Thyroid gland (tissue), 4 donors: ENCODE measurements at regions not wholly inside any gene's neighbourhood (a gene's known extent, or its start where the extent isn't known, plus 50 kb on each side); places are given as distances from the start of the nearest gene placed in this dataset.

Source experiments
- DNase-seq, 2 donors: peaks; one replicate each; pipeline ENCODE4 v3.0.0-alpha.2; 2019
- H3K27ac ChIP-seq, 3 donors: fragments of 200-600 bp; sonication (generic); 1 replicate in 2 of 3; 2 replicates in 1 of 3; pipeline ENCODE4 v1.5.1; 2016 to 2019; ENCODE audit warnings: mild to moderate bottlenecking in 1 of 3, moderate library complexity in 1 of 3
- H3K27me3 ChIP-seq: fragments of 200-600 bp; sonication (generic); one replicate; pipeline ENCODE4 v1.5.1; 2019
- H3K36me3 ChIP-seq, 2 donors: fragments of 200-600 bp; sonication (generic); one replicate each; pipeline ENCODE4 v1.5.1; 2016 to 2019
- H3K4me1 ChIP-seq, 2 donors: fragments of 200-600 bp; sonication (generic); one replicate each; pipeline ENCODE4 v1.5.1; 2017 to 2019
- H3K4me3 ChIP-seq, 3 donors: fragments of 200-600 bp; sonication (generic); replicated peaks in 1 of 3; 1 replicate in 2 of 3; 2 replicates in 1 of 3; pipeline ENCODE4 v1.5.1; 2016; ENCODE audit warnings: mild to moderate bottlenecking in 1 of 3
- H3K9me3 ChIP-seq: fragments of 200-600 bp; sonication (generic); one replicate; pipeline ENCODE4 v1.5.1; 2017
- POLR2A ChIP-seq, 2 donors: fragments of 450-650 bp; IDR thresholded peaks; one replicate each; pipeline ENCODE4 v1.6.1; 2017; ENCODE audit warnings: antibody characterized with exemption in 2 of 2, mild to moderate bottlenecking in 2 of 2, moderate library complexity in 1 of 2
- WGBS, 2 donors: methylation state at CpG; one replicate each; pipeline ENCODE4 v1.1.5; 2017; 5-methylcytosine and 5-hydroxymethylcytosine counted together
- intact Hi-C: fragments of 100-400 bp; cut with DNase I; formaldehyde crosslinking; loops from one replicate; pipeline ENCODE4 v1.15.1; 2023
- TF ChIP-seq, protein P1 (sequence below), 6 experiments: fragments of 200-600 bp in 3 of 6; fragments of 450-650 bp in 3 of 6; sonication (generic) in 3 of 6; IDR thresholded peaks; one replicate each; pipeline ENCODE4 v1.5.1; 2016 to 2019; ENCODE audit warnings: antibody characterized with exemption in 6 of 6, mild to moderate bottlenecking in 2 of 6, inconsistent platforms in 1 of 6, moderate library complexity in 1 of 6

DNA sequence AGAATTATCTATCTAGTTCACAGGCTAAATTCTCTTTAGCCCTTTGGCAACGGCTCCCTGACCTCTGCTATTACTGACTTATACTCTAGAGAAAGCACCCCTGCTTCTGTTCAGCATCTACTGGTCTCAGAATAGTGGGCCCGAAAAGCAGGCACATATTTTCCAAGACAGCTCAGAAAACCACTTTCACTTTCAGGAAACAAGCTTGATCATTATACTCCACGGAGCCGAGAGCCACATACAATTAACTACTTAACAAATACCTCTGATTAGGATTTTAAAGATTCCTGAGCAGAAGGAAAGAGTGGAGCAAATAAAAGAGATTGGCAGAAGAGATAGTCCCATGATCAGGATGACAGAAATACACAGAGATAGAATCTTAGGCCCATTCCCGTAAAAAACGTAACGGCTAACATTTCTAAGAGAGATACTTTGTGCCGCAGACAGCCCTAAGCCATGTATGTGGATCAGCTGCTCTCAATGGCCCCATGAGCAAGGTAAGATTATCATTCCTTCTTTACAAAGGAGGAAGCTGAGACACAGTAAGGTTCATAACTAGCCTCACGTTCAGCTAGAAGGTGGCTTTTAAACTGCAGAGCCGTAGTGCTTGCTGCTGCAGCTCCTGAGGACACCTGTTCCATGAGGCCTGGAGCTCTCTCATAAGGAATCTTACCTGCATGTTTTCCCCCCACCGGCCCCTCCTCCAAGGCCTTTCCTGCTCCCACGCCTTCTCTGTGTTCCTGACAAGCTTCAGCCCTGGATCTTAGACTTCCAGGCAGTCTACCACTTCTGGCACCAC is 227.2 kb downstream of the FOXO1 start:
- H3K27me3 ChIP-seq: no peaks in the 10 kb centered on the region
- H3K27ac ChIP-seq: peak overlapping the region in 2 of 3 donors; percentile 26 to 41
- no peaks in the 10 kb centered on the region for H3K9me3 ChIP-seq
- TF ChIP-seq, protein P1, sequence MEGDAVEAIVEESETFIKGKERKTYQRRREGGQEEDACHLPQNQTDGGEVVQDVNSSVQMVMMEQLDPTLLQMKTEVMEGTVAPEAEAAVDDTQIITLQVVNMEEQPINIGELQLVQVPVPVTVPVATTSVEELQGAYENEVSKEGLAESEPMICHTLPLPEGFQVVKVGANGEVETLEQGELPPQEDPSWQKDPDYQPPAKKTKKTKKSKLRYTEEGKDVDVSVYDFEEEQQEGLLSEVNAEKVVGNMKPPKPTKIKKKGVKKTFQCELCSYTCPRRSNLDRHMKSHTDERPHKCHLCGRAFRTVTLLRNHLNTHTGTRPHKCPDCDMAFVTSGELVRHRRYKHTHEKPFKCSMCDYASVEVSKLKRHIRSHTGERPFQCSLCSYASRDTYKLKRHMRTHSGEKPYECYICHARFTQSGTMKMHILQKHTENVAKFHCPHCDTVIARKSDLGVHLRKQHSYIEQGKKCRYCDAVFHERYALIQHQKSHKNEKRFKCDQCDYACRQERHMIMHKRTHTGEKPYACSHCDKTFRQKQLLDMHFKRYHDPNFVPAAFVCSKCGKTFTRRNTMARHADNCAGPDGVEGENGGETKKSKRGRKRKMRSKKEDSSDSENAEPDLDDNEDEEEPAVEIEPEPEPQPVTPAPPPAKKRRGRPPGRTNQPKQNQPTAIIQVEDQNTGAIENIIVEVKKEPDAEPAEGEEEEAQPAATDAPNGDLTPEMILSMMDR (IDR thresholded peaks at IDR 0.05): no peak
- no peak for TF ChIP-seq POLR2A (IDR thresholded peaks at IDR 0.05)
- H3K4me1 ChIP-seq: peaks cover 14 to 29% of the 10 kb centered on the region in 2 donors
- no peak for DNase-seq
- H3K36me3 ChIP-seq: no peaks in the 10 kb centered on the region
- intact Hi-C loops: no loop called here
- 81 to 83% methylated on average over 11 to 12 of the region's 12 CpGs for WGBS, 2 donors
- H3K4me3 ChIP-seq: no peak overlapping the region

DNA sequence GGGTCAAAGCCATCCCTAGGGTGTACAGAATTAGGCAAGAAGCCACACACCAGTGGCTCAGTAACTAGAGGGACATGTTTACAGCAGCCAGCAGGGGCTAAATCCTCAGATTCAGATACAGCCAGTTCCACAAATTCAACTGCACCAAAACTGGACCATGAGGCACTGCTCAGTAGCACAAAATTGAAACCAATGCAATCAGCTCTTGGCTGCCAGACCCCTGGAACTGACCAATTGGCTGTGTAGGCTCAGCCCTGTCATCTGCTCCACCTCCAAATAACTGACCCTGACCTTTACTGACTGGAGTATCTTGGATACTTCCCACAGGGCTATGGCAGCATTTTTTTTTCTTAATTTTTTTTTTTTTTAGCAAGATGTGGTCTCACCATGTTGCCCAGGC is 226.5 kb downstream of the FOXO1 start:
- Histone ChIP-seq H3K9me3 (no peaks in the 10 kb centered on the region), H3K36me3 (no peaks in the 10 kb centered on the region), H3K27ac (peak overlapping the region in 2 of 3 donors; percentile 41 to 64), H3K4me3 (no peak overlapping the region), H3K4me1 (peaks cover 16 to 36% of the 10 kb centered on the region in 2 donors), H3K27me3 (no peaks in the 10 kb centered on the region)
- TF ChIP-seq POLR2A (IDR thresholded peaks at IDR 0.05): no peak
- TF ChIP-seq, protein P1 (IDR thresholded peaks at IDR 0.05): no peak
- intact Hi-C loops: no loop called here
- DNase-seq: no peak

DNA sequence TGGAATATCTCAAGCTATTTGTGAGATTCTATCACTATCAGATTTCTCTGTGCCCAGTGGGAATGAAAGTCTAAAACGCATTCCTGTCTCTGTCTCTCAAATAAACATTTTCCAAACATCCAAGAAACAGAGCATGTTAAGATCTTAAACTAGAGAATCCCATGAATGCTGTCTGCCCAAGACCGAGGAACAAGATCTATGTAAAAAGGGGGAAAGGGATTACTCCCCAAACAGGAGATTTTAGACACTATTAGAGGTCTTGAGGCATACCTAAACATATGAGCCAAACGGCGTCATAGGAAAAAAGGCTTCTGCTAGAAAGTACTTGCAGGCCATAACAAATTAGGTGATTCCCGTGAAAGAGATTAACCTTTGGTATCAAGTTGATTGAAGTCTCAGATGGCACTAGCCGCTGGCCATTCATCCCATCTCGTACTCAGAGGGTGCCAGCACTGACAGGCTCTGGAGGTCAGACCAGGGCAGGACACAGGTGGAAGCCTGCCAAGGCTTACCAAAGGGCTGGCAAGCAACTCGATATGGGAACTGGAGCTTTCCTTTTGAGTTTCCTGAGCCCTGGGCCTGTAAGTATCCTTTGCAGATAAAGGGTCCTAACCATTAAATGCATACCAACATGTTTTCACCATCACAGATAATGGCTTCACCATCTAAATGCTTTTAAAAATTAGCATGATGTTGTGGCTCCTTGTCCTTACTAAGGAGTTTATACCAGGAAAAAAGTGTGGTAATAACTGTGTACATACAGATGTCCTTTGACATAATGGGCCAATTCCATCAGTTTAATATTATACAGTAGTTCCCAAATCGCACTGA is 225.2 kb downstream of the FOXO1 start:
- no peaks in the 10 kb centered on the region for H3K27me3 ChIP-seq
- H3K4me1 ChIP-seq: peaks cover 21 to 47% of the 10 kb centered on the region in 2 donors
- intact Hi-C loops: no loop called here
- H3K36me3 ChIP-seq: no peaks in the 10 kb centered on the region
- TF ChIP-seq, protein P1 (IDR thresholded peaks at IDR 0.05): no peak
- no peak for TF ChIP-seq POLR2A (IDR thresholded peaks at IDR 0.05)
- no peaks in the 10 kb centered on the region for H3K9me3 ChIP-seq
- H3K4me3 ChIP-seq: no peak overlapping the region
- peak overlapping the region; percentile 20 to 64 (median 37) for H3K27ac ChIP-seq
- 51 to 59% methylated on average over 9 of the region's 9 CpGs for WGBS, 2 donors
- peak; percentile 90 to 92 for DNase-seq

DNA sequence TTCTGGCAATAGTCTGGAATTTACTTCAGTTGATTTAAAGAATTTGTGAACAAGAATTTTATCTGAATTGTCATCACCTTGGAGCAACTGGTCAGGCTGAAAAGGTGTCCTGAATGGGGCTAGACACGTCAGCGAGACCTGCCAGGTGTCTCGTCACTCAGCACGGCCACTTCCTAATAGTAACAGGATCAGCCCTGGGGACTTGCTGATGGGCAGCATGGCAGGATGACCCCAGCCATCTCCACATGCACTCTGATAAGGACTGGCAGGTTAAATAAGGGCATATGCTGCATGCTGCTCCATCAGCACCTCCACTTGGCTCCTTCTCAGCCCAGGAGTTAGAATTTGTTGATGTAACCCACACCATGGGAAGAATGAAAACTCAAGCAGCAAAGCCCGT is 224.2 kb downstream of the FOXO1 start:
- peak overlapping the region in 1 of 3 donors; percentile 64 for H3K27ac ChIP-seq
- no peak overlapping the region for H3K4me3 ChIP-seq
- peaks cover 21 to 50% of the 10 kb centered on the region in 2 donors for H3K4me1 ChIP-seq
- TF ChIP-seq POLR2A (IDR thresholded peaks at IDR 0.05): no peak
- TF ChIP-seq, protein P1 (IDR thresholded peaks at IDR 0.05): no peak
- no peak for DNase-seq
- intact Hi-C loops: no loop called here
- no peaks in the 10 kb centered on the region for H3K36me3 ChIP-seq
- no peaks in the 10 kb centered on the region for H3K9me3 ChIP-seq
- H3K27me3 ChIP-seq: no peaks in the 10 kb centered on the region
- WGBS, 2 donors: 85 to 91% methylated on average over 5 of the region's 5 CpGs

DNA sequence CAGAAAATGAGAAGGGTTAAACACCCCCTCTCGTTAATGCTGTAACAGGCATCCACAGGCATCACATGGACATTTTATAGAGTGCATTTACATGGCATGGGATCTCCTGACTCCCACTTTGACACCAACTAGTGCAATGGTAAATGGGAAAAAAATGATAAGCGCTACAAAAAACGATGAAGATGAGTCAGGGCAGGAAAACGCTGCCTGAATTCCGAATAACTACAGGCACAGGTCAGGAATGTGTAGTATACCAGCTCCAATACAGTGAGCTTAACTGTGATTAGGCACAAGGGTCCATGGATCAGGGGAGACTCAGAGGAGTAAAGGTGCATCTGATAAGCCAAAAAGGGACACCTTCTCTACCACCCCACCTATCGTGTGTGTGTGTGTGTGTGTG is 223.6 kb downstream of the FOXO1 start:
- intact Hi-C loops: no loop called here
- H3K9me3 ChIP-seq: no peaks in the 10 kb centered on the region
- WGBS, 2 donors: 74% methylated on average over 6 of the region's 6 CpGs
- H3K4me1 ChIP-seq: peaks cover 21 to 50% of the 10 kb centered on the region in 2 donors
- H3K36me3 ChIP-seq: no peaks in the 10 kb centered on the region
- H3K27me3 ChIP-seq: no peaks in the 10 kb centered on the region
- no peak for TF ChIP-seq POLR2A (IDR thresholded peaks at IDR 0.05)
- TF ChIP-seq, protein P1 (IDR thresholded peaks at IDR 0.05): no peak
- no peak overlapping the region for H3K4me3 ChIP-seq
- no peak overlapping the region for H3K27ac ChIP-seq
- DNase-seq: no peak
